ENCODE measurements at regions not wholly inside any gene's neighbourhood (a gene's known extent, or its start where the extent isn't known, plus 50 kb on each side); places are given as distances from the start of the nearest gene placed in this dataset.

- Histone ChIP-seq H3K4me1 (ENCODE audit: low read depth) (no peaks in the 10 kb centered on the region), H3K27me3 (no peaks in the 10 kb centered on the region), H3K27ac (no peak overlapping the region), H3K4me3 (no peak overlapping the region), H3K9me3 (ENCODE audit: low read depth) (no peaks in the 10 kb centered on the region), H3K36me3 (no peaks in the 10 kb centered on the region)
- peak in 1 of 2 donors; percentile 51 for DNase-seq (ENCODE audit: low read depth in 1 of 2, low spot score in 1 of 2)
- TF ChIP-seq CTCF (IDR thresholded peaks at IDR 0.05; ENCODE audit: low read depth, low read length) = no peak
These were observed 295.4 kb downstream of the CYP26B1 start for GRCh38 chr2:71852141-71852711.

- Histone ChIP-seq H3K4me1 (ENCODE audit: low read depth) (no peaks in the 10 kb centered on the region), H3K27ac (no peak overlapping the region), H3K36me3 (no peaks in the 10 kb centered on the region), H3K9me3 (ENCODE audit: low read depth) (no peaks in the 10 kb centered on the region), H3K4me3 (no peak overlapping the region), H3K27me3 (no peaks in the 10 kb centered on the region)
- TF ChIP-seq CTCF (IDR thresholded peaks at IDR 0.05; ENCODE audit: low read depth, low read length) = no peak
- peak in 1 of 2 donors; percentile 63 for DNase-seq (ENCODE audit: low read depth in 1 of 2, low spot score in 1 of 2)
These were observed 296.4 kb downstream of the CYP26B1 start for GRCh38 chr2:71851094-71851750.

GRCh38 chr2:71850306-71850801 is 297.3 kb downstream of the CYP26B1 start:
- Histone ChIP-seq H3K27ac (no peak overlapping the region), H3K9me3 (ENCODE audit: low read depth) (no peaks in the 10 kb centered on the region), H3K4me1 (ENCODE audit: low read depth) (no peaks in the 10 kb centered on the region), H3K4me3 (no peak overlapping the region), H3K27me3 (no peaks in the 10 kb centered on the region), H3K36me3 (no peaks in the 10 kb centered on the region)
- no peak for TF ChIP-seq CTCF (IDR thresholded peaks at IDR 0.05; ENCODE audit: low read depth, low read length)
- DNase-seq (ENCODE audit: low read depth in 1 of 2, low spot score in 1 of 2) = no peak

GRCh38 chr2:71849607-71850305 is 297.9 kb downstream of the CYP26B1 start:
- Histone ChIP-seq H3K9me3 (ENCODE audit: low read depth) (no peaks in the 10 kb centered on the region), H3K4me3 (no peak overlapping the region), H3K36me3 (no peaks in the 10 kb centered on the region), H3K27ac (no peak overlapping the region), H3K4me1 (ENCODE audit: low read depth) (no peaks in the 10 kb centered on the region), H3K27me3 (no peaks in the 10 kb centered on the region)
- DNase-seq (ENCODE audit: low read depth in 1 of 2, low spot score in 1 of 2) = no peak
- TF ChIP-seq CTCF (IDR thresholded peaks at IDR 0.05; ENCODE audit: low read depth, low read length) = no peak

GRCh38 chr2:71849111-71849510 is 298.6 kb downstream of the CYP26B1 start:
- no peaks in the 10 kb centered on the region for H3K9me3 ChIP-seq (ENCODE audit: low read depth)
- H3K4me1 ChIP-seq (ENCODE audit: low read depth) = no peaks in the 10 kb centered on the region
- TF ChIP-seq CTCF (IDR thresholded peaks at IDR 0.05; ENCODE audit: low read depth, low read length) = no peak
- H3K4me3 ChIP-seq = no peak overlapping the region
- DNase-seq (ENCODE audit: low read depth in 1 of 2, low spot score in 1 of 2) = no peak
- H3K27me3 ChIP-seq = no peaks in the 10 kb centered on the region
- H3K27ac ChIP-seq = no peak overlapping the region
- no peaks in the 10 kb centered on the region for H3K36me3 ChIP-seq
